ENCODE measurements at regions not wholly inside any gene's neighbourhood (a gene's known extent, or its start where the extent isn't known, plus 50 kb on each side); places are given as distances from the start of the nearest gene placed in this dataset.

GRCh38 chr3:59606638-59607266, 556.9 kb upstream of the CFAP20DC start:
- no peak overlapping the region for H3K4me3 ChIP-seq
- H3K27ac ChIP-seq: no peak overlapping the region
- no peaks in the 10 kb centered on the region for H3K79me2 ChIP-seq
- no peaks in the 10 kb centered on the region for H3K36me3 ChIP-seq (replicated peaks; ENCODE audit: insufficient read depth, low read depth)
- no peak for DNase-seq (ENCODE audit: low spot score)
- H3K9me2 ChIP-seq (replicated peaks; ENCODE audit: insufficient read depth): no peaks in the 10 kb centered on the region
- no peak overlapping the region for H2AFZ ChIP-seq
- H3K27me3 ChIP-seq: no peaks in the 10 kb centered on the region
- peaks cover 12% of the 10 kb centered on the region for H3K4me1 ChIP-seq (ENCODE audit: insufficient read depth)
- no peaks in the 10 kb centered on the region for H4K20me1 ChIP-seq (ENCODE audit: insufficient read depth, poor library complexity, severe bottlenecking)
- TF ChIP-seq EZH2phosphoT487 (IDR thresholded peaks at IDR 0.05; ENCODE audit: low read depth, severe bottlenecking, unreplicated experiment): no peak
- no peak for TF ChIP-seq EZH2 (IDR thresholded peaks at IDR 0.05; ENCODE audit: borderline replicate concordance)
- TF ChIP-seq CTCF (IDR thresholded peaks at IDR 0.05; ENCODE audit: poor library complexity): no peak
- WGBS (ENCODE audit: low lambda C conversion rate, missing lambda C conversion rate): 82% methylated on average over 4 of the region's 4 CpGs
- H3K9me3 ChIP-seq (ENCODE audit: low read depth): no peaks in the 10 kb centered on the region
- H3K4me2 ChIP-seq: no peak overlapping the region

GRCh38 chr3:59605944-59606534, 556.2 kb upstream of the CFAP20DC start:
- TF ChIP-seq EZH2phosphoT487 (IDR thresholded peaks at IDR 0.05; ENCODE audit: low read depth, severe bottlenecking, unreplicated experiment) (no peak), CTCF (IDR thresholded peaks at IDR 0.05; ENCODE audit: poor library complexity) (no peak)
- peaks cover 6% of the 10 kb centered on the region for H3K4me1 ChIP-seq (ENCODE audit: insufficient read depth)
- no peak overlapping the region for H3K4me3 ChIP-seq
- H3K9me2 ChIP-seq (replicated peaks; ENCODE audit: insufficient read depth): no peaks in the 10 kb centered on the region
- H3K36me3 ChIP-seq (replicated peaks; ENCODE audit: insufficient read depth, low read depth): no peaks in the 10 kb centered on the region
- no peaks in the 10 kb centered on the region for H4K20me1 ChIP-seq (ENCODE audit: insufficient read depth, poor library complexity, severe bottlenecking)
- no peaks in the 10 kb centered on the region for H3K9me3 ChIP-seq (ENCODE audit: low read depth)
- H3K4me2 ChIP-seq: no peak overlapping the region
- WGBS (ENCODE audit: low lambda C conversion rate, missing lambda C conversion rate): 56% methylated on average over 5 of the region's 5 CpGs
- H3K79me2 ChIP-seq: no peaks in the 10 kb centered on the region
- no peak for DNase-seq (ENCODE audit: low spot score)
- H2AFZ ChIP-seq: no peak overlapping the region
- H3K27me3 ChIP-seq: no peaks in the 10 kb centered on the region
- no peak overlapping the region for H3K27ac ChIP-seq

- Histone ChIP-seq H3K9me3 (ENCODE audit: low read depth) (no peaks in the 10 kb centered on the region), H3K27ac (no peak overlapping the region), H3K27me3 (no peaks in the 10 kb centered on the region), H3K4me2 (no peak overlapping the region), H4K20me1 (ENCODE audit: insufficient read depth, poor library complexity, severe bottlenecking) (no peaks in the 10 kb centered on the region), H3K9me2 (replicated peaks; ENCODE audit: insufficient read depth) (no peaks in the 10 kb centered on the region), H3K36me3 (replicated peaks; ENCODE audit: insufficient read depth, low read depth) (no peaks in the 10 kb centered on the region), H3K79me2 (no peaks in the 10 kb centered on the region), H3K4me1 (ENCODE audit: insufficient read depth) (peaks cover 3% of the 10 kb centered on the region), H3K4me3 (no peak overlapping the region), H2AFZ (no peak overlapping the region)
- TF ChIP-seq CTCF (IDR thresholded peaks at IDR 0.05; ENCODE audit: poor library complexity) (no peak), EZH2 (IDR thresholded peaks at IDR 0.05; ENCODE audit: borderline replicate concordance) (no peak), EZH2phosphoT487 (IDR thresholded peaks at IDR 0.05; ENCODE audit: low read depth, severe bottlenecking, unreplicated experiment) (no peak)
- DNase-seq (ENCODE audit: low spot score): no peak
- 100% methylated on average over 1 of the region's 1 CpG for WGBS (ENCODE audit: low lambda C conversion rate, missing lambda C conversion rate)
Measured at GRCh38 chr3:59605318-59605717, 555.5 kb upstream of the CFAP20DC start.

Measured in hepatocyte (in vitro differentiated cells).